DMS79 treated with DMSO at 0.1 percent for 48 hours (cell line): ENCODE measurements at regions not wholly inside any gene's neighbourhood (a gene's known extent, or its start where the extent isn't known, plus 50 kb on each side); places are given as distances from the start of the nearest gene placed in this dataset.
"Not testable (repeated sequence)": the region's sequence is repeated elsewhere in the genome, so short reads cannot be mapped to it uniquely, and the experiment has no call there.

Experiments
- DNase-seq: peaks from one replicate; lab custom pipeline; 2025; lab: John Stamatoyannopoulos, UW

DNA sequence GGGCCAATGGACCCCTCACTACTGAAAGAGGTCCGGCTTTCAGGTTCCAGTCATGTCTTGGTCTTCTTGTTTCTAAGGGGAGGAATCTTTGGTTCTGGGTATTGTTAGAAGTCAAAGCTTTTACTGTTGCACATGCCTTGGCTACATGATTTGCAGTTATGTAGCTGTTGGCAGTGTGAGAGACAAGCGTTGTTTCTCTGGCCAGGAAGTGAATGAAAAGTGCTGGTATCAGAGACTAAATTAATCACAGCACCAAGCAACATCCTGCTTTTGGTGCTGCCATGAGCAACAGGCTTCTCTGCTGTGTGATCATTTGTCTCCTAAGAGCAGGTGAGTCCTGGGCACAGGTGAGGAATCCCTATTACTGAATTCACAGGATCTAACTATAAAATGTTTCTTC, 100.1 kb upstream of the PRSS3 start:
- DNase-seq = no peak

DNA sequence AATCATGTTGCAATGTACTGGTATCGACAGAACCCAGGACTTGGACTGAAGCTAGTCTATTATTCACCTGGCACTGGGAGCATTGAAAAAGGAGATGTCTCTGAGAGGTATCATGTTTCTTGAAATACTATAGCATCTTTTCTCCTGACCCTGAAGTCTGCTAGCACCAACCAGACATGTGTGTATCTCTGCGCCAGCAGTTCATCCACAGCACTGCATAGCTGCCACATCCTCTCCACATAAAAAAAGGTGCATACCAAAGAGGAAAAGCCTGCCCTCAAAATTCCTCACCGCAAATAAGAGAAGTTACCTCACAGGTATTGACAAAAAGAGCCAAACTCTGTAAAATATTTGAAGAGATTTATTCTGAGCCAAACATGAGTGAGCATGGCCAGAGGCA, 99.5 kb upstream of the PRSS3 start:
- no peak for DNase-seq

- no peak for DNase-seq
Observed at GRCh38 chr9:33697171-33697570, 98.2 kb upstream of the PRSS3 start.

GRCh38 chr9:33698267-33698666, 97.1 kb upstream of the PRSS3 start:
- no peak for DNase-seq

DNA sequence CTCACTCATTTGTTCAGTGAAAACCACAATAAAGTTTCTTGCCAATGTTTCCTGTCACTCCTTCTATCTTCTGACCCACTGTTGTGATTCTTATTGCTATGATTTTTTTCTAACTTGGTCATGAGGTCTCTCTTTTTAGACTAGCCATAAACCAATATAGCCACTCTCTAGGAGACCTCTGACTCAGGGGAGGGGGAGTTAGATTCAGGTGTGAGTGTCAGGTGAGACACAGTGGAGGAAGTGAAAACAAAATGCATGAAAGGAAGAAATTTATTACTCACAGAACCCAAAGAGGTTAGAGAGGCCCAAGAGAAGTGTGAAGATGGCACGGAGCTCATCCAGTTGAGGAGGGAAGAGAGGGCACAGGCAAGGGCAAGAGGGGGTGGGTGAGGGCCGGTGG, 94.4 kb upstream of the PRSS3 start:
- not testable (repeated sequence) for DNase-seq

- no peak for DNase-seq
Observed at GRCh38 chr9:33703430-33704102, 91.8 kb upstream of the PRSS3 start.

- DNase-seq = not testable (repeated sequence)
Observed at GRCh38 chr9:33705440-33705839, 89.9 kb upstream of the PRSS3 start.

GRCh38 chr9:33708441-33708840, 86.9 kb upstream of the PRSS3 start:
- no peak for DNase-seq

DNA sequence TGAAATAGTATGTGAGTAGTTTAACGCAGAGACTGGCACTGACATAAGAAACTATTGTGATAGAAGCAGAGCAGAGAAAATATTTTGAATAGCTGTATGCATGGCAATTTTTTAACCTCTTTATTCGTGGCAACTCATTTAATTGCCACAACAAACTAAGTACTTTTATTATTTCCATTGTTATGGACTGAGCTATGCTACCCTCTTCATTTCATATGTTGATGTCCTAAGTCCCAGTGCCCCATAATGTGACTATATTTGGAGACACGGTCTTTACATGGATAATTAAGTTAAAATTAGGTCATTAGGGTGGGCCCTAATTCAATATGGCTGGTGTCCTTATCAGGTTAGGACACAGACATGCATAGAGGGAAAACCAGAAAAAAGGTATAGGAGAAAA, 86.1 kb upstream of the PRSS3 start:
- no peak for DNase-seq

- DNase-seq = not testable (repeated sequence)
Observed at GRCh38 chr9:33711418-33711817, 83.9 kb upstream of the PRSS3 start.

DNA sequence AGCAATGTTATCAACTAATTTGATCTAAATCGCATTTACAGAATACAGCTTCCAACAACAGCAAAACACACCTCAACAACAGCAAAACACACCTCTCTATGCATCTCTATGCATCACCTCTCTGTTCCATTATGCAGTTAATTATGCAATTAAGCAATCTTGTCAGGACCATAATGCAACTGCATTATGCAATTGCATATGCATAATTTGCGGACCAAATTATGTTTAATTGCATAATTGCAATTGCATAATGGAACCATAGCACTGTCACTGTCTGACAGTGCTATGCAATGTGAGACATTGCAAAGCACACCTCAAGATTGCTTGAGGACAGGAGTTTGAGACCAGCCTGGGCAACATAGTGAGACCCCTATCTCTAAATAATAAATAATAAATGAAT, 80.4 kb upstream of the PRSS3 start:
- no peak for DNase-seq

- DNase-seq = no peak
Observed at GRCh38 chr9:33718987-33719386, 76.4 kb upstream of the PRSS3 start.

DNA sequence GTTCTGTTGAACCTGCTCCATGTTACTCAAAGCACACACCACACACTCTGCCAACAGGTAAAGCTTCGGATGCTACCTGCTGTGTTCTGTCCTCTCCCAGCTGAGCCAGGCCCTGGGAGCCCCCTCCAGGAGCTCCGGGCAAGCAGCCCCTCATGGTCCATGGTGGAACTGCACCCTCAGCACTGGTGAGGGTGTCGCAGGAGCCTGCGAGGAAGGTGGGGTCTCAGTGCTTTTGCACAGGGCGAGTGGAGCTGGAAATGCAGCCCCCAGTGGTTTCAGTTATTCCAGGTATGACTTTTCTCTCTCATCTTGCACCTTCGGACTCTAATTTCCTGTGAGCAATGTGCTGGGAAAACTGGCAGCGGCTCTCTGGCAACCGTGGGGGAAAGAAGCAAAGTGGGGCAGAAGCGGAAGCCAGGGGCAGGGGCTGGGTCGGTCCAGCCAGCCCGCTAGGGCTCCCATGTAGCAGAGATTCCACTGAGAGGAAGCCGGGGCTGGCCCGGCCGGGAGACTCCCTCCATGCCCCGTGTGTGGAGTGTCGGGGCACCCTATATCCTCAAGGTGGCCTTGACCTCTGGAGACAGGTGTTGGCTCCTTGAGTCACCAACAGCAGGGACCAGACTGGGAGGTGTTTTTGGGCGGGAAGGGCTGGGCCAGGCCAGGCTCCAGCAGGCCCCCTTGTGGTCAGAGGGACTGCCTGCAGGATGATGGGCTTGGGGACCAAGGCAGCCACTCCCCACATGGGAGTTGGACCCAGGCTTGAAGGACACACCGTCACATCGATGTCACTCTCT, 75.6 kb upstream of the PRSS3 start:
- DNase-seq = no peak

GRCh38 chr9:33721674-33722358, 73.5 kb upstream of the PRSS3 start:
- peak; percentile 70 for DNase-seq

DNA sequence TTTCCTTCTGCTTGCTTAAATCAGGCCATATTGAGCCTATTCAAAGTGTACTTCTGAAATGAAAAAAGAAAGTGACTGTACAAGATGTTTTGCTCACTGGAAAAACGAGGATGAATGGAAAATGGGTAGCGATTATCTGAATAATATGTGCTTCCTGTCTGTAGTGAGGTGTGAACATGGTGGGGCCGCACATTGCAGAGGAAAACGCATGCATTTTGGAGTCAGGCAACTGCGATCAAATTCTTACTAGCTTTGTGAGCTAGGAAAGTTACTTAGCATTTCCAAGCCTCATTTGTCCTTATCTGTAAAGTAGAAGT, 73.0 kb upstream of the PRSS3 start:
- no peak for DNase-seq

DNA sequence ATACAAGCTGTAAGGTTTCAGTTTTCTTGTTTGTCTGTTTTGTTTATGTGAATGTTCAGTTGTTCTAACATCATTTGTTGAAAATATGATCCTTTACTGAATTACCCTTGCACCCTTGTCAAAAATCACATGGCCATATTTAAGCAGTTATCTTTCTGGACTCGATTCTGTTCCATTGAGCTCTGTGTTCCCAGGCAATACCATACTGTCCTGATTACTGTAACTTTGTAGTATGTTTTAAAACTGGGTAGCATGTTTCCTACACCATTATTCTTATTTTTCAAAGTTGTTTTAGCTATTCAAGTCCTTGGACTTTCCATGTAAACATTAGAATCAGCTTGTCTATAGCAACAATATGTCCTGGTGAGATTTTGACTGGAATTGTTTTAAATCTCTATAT, 66.7 kb upstream of the PRSS3 start:
- DNase-seq = no peak

- DNase-seq = no peak
Observed at GRCh38 chr9:33731142-33731541, 64.2 kb upstream of the PRSS3 start.

GRCh38 chr9:33731625-33732024, 63.7 kb upstream of the PRSS3 start:
- DNase-seq = no peak

GRCh38 chr9:33734247-33734940, 61.0 kb upstream of the PRSS3 start:
- DNase-seq = not testable (repeated sequence)

GRCh38 chr9:33734941-33735835, 60.2 kb upstream of the PRSS3 start:
- not testable (repeated sequence) for DNase-seq

DNA sequence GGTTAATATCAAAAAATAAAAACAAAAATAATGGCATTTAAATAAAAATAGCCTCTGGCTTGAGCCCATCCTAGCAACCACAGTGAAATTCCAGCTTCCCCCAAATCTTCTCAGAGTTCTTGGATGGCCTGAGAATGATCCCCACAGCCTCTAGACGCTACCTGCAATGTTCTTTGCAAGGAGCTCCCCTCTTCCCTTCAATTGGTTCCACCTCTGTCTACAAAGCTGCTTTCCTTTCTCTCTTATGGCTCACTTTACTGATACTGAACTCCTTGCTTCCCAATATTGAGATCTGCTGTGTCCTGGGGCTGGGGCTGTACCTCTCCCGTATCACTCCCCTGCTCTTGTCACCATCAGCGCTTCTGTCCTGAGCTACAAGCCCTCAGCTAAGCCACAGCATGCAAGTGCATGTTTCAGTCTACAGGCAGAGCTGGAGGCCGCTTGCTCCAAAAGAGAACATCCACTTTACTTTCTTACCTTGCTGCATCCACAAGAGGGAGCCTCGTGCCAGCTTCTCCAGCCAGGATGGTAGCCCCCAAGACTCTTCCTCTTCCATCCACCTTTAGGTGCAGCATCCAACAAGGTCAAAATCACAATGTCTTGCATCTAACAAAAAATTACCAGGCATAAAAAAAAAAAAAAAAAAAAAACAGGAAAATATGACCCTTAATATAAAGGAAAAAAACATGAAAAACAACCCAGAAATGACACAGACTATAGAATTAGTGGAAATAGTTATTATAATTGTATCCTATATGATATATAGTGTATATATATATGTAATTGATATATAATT, 57.4 kb upstream of the PRSS3 start:
- peak; percentile 42 for DNase-seq
